CD4-positive, alpha-beta T cell (primary cell): ENCODE measurements at regions not wholly inside any gene's neighbourhood (a gene's known extent, or its start where the extent isn't known, plus 50 kb on each side); places are given as distances from the start of the nearest gene placed in this dataset.

Source experiments
- ATAC-seq: fragments of 200-7000 bp; cut with Tn5 transposase; one replicate; pipeline ENCODE4 v1.10.0; 2022; ENCODE audit warnings: mild to moderate bottlenecking; ENCODE audit not compliant: poor library complexity
- CTCF ChIA-PET: fragments of 350-600 bp; sonication (Branson Sonifier 250); formaldehyde crosslinking; loops from one replicate; lab custom pipeline; 2021; ENCODE audit warnings: antibody characterized with exemption, inconsistent platforms; lab: Charles Lee
- POLR2A ChIA-PET: fragments of 350-600 bp; sonication (Branson Sonifier 250); formaldehyde crosslinking; loops from one replicate; lab custom pipeline; 2021; ENCODE audit warnings: antibody characterized with exemption, inconsistent platforms; lab: Charles Lee
- DNase-seq, 14 experiments: peaks; one replicate each; pipeline ENCODE4 v3.0.0-alpha.2; 2013 to 2020; ENCODE audit warnings: mixed read lengths in 2 of 14
- H3K27ac ChIP-seq, 2 donors: one replicate each; pipeline versions ENCODE4 v1.5.1 to v1.7.0; 2013; ENCODE audit warnings: low read length in 2 of 2, low read depth in 1 of 2, mild to moderate bottlenecking in 1 of 2
- H3K27me3 ChIP-seq, 2 experiments: 1 replicate in 1 of 2; 2 replicates in 1 of 2; pipeline versions ENCODE4 v1.6.1 to v1.7.0; 2013; ENCODE audit warnings: low read length in 2 of 2, control low read depth in 1 of 2, mild to moderate bottlenecking in 1 of 2, moderate library complexity in 1 of 2; ENCODE audit not compliant: insufficient read depth in 2 of 2, control insufficient read depth in 1 of 2
- H3K36me3 ChIP-seq: one replicate; pipeline ENCODE4 v1.6.1; 2013; ENCODE audit warnings: low read length, control low read depth; ENCODE audit not compliant: insufficient read depth
- H3K4me1 ChIP-seq: one replicate; pipeline ENCODE4 v1.6.1; 2013; ENCODE audit warnings: low read length, control low read depth; ENCODE audit not compliant: insufficient read depth
- H3K4me3 ChIP-seq: one replicate; pipeline ENCODE4 v1.5.1; 2013; ENCODE audit warnings: mild to moderate bottlenecking, low read length, moderate library complexity
- H3K9me3 ChIP-seq, 2 experiments: 1 replicate in 1 of 2; 2 replicates in 1 of 2; pipeline versions ENCODE4 v1.6.1 to v1.7.0; 2013; ENCODE audit warnings: low read length in 2 of 2, mild to moderate bottlenecking in 2 of 2, control low read depth in 1 of 2, moderate library complexity in 1 of 2; ENCODE audit not compliant: control insufficient read depth in 1 of 2, insufficient read depth in 1 of 2
- H3K27ac Mint-ChIP-seq: one replicate; pipeline ENCODE4 v1.8.0; 2020; ENCODE audit warnings: mixed read lengths
- H3K27me3 Mint-ChIP-seq: one replicate; pipeline ENCODE4 v1.8.0; 2021; ENCODE audit warnings: mixed read lengths
- H3K36me3 Mint-ChIP-seq: one replicate; pipeline ENCODE4 v1.8.0; 2021; ENCODE audit warnings: low read depth, mixed read lengths
- H3K4me1 Mint-ChIP-seq: one replicate; pipeline ENCODE4 v1.8.0; 2021; ENCODE audit warnings: low read depth, mixed read lengths
- H3K4me3 Mint-ChIP-seq: one replicate; pipeline ENCODE4 v1.8.0; 2020; ENCODE audit warnings: mild to moderate bottlenecking, mixed read lengths
- H3K9me3 Mint-ChIP-seq: one replicate; pipeline ENCODE4 v1.8.0; 2020; ENCODE audit warnings: mixed read lengths
- intact Hi-C, 2 experiments: fragments of 100-400 bp; cut with DNase I in 1 of 2; cut with micrococcal nuclease in 1 of 2; formaldehyde crosslinking; loops; one replicate each; pipeline versions ENCODE4 v1.15.1 to v1.9.0; 2023 to 2025; cut with DNase I, micrococcal nuclease
- TF ChIP-seq, protein P1 (sequence below): fragments of 200-600 bp; IDR thresholded peaks from one replicate; pipeline ENCODE4 v1.8.0; 2022; ENCODE audit warnings: antibody characterized with exemption, mild to moderate bottlenecking

GRCh38 chr10:33496096-33496495 is 161.6 kb upstream of the NRP1 start:
- intact Hi-C loops, result no loop called here
- H3K9me3 ChIP-seq, result no peaks in the 10 kb centered on the region
- no peaks in the 10 kb centered on the region for H3K36me3 Mint-ChIP-seq
- ATAC-seq (no peak), DNase-seq (no peak)
- no peaks in the 10 kb centered on the region for H3K9me3 Mint-ChIP-seq
- no peak overlapping the region for H3K27ac Mint-ChIP-seq
- H3K36me3 ChIP-seq, result no peaks in the 10 kb centered on the region
- no peak overlapping the region for H3K4me3 ChIP-seq
- H3K27ac ChIP-seq, result no peak overlapping the region
- ChIA-PET CTCF (no interaction called here), POLR2A (no interaction called here)
- no peaks in the 10 kb centered on the region for H3K4me1 Mint-ChIP-seq
- H3K4me3 Mint-ChIP-seq, result no peak overlapping the region
- H3K27me3 ChIP-seq, result no peaks in the 10 kb centered on the region
- H3K4me1 ChIP-seq, result no peaks in the 10 kb centered on the region
- TF ChIP-seq, protein P1, sequence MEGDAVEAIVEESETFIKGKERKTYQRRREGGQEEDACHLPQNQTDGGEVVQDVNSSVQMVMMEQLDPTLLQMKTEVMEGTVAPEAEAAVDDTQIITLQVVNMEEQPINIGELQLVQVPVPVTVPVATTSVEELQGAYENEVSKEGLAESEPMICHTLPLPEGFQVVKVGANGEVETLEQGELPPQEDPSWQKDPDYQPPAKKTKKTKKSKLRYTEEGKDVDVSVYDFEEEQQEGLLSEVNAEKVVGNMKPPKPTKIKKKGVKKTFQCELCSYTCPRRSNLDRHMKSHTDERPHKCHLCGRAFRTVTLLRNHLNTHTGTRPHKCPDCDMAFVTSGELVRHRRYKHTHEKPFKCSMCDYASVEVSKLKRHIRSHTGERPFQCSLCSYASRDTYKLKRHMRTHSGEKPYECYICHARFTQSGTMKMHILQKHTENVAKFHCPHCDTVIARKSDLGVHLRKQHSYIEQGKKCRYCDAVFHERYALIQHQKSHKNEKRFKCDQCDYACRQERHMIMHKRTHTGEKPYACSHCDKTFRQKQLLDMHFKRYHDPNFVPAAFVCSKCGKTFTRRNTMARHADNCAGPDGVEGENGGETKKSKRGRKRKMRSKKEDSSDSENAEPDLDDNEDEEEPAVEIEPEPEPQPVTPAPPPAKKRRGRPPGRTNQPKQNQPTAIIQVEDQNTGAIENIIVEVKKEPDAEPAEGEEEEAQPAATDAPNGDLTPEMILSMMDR, result no peak
- peaks cover 15% of the 10 kb centered on the region for H3K27me3 Mint-ChIP-seq

DNA sequence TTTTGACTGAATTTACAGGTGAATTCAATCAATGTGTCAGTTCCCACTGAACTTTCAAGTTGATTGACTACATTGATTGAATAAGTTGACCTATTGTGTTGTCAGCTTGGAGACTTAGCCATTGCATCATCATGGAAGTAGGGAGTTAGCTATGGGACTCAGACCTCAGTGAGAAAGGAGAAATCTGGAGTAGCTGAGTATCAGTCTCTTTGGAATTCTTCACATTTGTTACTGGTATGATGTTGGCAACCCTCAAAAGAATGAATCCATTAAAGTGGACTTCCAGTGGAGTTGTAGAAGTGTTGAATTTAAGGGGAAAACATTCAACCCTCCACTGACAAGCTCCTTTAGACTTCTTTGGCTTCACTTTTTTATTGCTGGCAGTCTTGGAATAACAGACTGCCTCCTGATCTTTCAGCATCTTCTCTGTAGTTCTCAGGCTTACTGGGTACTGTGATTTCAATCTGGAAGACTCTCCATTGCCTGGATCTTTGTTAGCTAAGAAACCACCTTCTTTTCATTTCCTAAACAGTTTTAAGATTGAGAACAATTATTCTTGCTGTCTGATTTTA is 160.3 kb upstream of the NRP1 start:
- H3K27me3 Mint-ChIP-seq, result peaks cover 5% of the 10 kb centered on the region
- H3K36me3 ChIP-seq, result no peaks in the 10 kb centered on the region
- H3K4me3 Mint-ChIP-seq, result no peak overlapping the region
- ATAC-seq (no peak), DNase-seq (no peak)
- no peaks in the 10 kb centered on the region for H3K9me3 ChIP-seq
- intact Hi-C loops, result no loop called here
- no peaks in the 10 kb centered on the region for H3K27me3 ChIP-seq
- CTCF ChIA-PET, result no interaction called here
- H3K27ac Mint-ChIP-seq, result no peak overlapping the region
- POLR2A ChIA-PET, result no interaction called here
- no peaks in the 10 kb centered on the region for H3K9me3 Mint-ChIP-seq
- no peaks in the 10 kb centered on the region for H3K36me3 Mint-ChIP-seq
- no peak overlapping the region for H3K27ac ChIP-seq
- H3K4me1 Mint-ChIP-seq, result no peaks in the 10 kb centered on the region
- no peak overlapping the region for H3K4me3 ChIP-seq
- TF ChIP-seq, protein P1, result no peak
- H3K4me1 ChIP-seq, result no peaks in the 10 kb centered on the region

- Mint-ChIP-seq H3K27ac (no peak overlapping the region), H3K4me3 (no peak overlapping the region), H3K4me1 (no peaks in the 10 kb centered on the region), H3K9me3 (no peaks in the 10 kb centered on the region), H3K36me3 (no peaks in the 10 kb centered on the region), H3K27me3 (peaks cover 5% of the 10 kb centered on the region)
- TF ChIP-seq, protein P1, result no peak
- Histone ChIP-seq H3K4me3 (no peak overlapping the region), H3K27ac (no peak overlapping the region), H3K27me3 (no peaks in the 10 kb centered on the region), H3K4me1 (no peaks in the 10 kb centered on the region), H3K36me3 (no peaks in the 10 kb centered on the region), H3K9me3 (no peaks in the 10 kb centered on the region)
- ATAC-seq, result no peak
- POLR2A ChIA-PET, result no interaction called here
- DNase-seq, result no peak
- CTCF ChIA-PET, result no interaction called here
- intact Hi-C loops, result no loop called here
Measured at GRCh38 chr10:33493978-33494377, 159.5 kb upstream of the NRP1 start.
